HG02763 (cell line): ENCODE measurements at regions not wholly inside any gene's neighbourhood (a gene's known extent, or its start where the extent isn't known, plus 50 kb on each side); places are given as distances from the start of the nearest gene placed in this dataset.
"Not testable (repeated sequence)": the region's sequence is repeated elsewhere in the genome, so short reads cannot be mapped to it uniquely, and the experiment has no call there.

Experiments
- ATAC-seq: cut with Tn5 transposase; IDR thresholded peaks from one replicate; pipeline ENCODE4 v1.9.1; 2021; ENCODE audit warnings: mild to moderate bottlenecking, moderate library complexity; ENCODE audit not compliant: unreplicated experiment

- ATAC-seq = not testable (repeated sequence)
Measured at GRCh38 chr21:6058997-6059396, 4462.4 kb upstream of the TPTE start.

DNA sequence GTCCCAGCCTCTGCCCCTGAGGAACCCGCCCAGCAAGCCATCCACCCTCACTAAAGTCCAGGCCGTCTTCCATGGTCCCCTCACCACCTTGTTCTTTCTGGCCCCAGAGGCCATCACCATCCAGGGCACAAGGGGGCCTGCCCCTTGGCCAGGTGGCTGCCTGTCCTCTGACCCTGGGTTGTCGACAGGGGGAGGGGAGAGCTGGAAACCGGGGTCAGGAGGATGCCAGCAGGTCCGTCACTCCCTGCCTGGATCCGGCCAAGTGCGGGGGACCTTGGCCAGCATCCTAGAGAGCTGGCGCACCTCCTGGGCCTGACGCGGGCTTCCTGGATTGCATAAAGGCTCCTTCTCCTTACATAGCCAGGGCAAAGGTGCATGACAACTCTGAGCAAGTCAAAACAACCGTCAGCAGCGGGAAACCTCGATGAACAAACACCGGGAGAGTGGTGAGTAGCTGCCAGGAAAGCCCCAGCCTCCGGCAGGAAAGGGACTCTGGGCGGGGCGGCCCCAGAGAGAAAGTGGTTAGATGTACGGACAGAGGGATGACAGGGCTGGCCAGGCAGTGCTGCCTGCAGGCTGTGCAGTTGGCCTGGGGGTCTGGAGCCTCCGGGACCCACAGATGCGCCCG, 4461.2 kb upstream of the TPTE start:
- ATAC-seq = not testable (repeated sequence)

GRCh38 chr21:6066320-6066985, 4454.9 kb upstream of the TPTE start:
- not testable (repeated sequence) for ATAC-seq

DNA sequence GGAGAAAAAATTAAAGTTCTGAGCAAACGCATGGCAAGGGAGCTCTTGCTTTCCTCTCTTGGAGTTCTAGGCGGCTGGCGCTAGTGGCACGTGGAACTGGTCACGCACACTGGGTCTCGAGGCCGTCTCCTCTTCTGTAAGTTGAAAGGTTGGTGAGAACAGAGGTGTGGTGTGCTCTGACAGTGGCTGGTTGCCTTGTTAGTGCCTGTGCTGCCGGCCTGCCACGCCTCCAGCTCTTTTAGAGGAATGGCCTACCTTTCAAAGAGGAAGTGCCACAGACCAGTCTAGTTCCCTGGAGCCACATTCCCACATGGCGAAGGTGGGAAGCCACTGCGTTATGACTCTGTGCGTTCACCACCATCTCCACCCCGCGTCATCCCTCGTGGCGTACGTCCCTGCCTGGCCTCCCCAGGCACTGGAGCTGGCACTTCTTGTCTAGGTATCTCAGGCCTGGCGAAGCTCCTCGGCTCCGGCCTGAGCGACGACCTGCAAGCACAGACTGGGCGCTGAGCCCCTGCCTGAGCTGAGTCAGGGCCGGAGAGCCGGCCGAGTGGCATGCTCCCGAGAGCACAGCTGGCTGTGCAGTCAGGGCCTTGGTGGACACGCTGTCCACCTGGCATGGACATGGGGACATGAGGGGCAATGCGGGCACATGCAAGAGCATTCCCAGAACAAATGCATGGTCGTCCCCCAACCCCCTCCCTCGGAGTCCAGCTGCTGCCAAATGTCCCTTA, 4453.1 kb upstream of the TPTE start:
- not testable (repeated sequence) for ATAC-seq

DNA sequence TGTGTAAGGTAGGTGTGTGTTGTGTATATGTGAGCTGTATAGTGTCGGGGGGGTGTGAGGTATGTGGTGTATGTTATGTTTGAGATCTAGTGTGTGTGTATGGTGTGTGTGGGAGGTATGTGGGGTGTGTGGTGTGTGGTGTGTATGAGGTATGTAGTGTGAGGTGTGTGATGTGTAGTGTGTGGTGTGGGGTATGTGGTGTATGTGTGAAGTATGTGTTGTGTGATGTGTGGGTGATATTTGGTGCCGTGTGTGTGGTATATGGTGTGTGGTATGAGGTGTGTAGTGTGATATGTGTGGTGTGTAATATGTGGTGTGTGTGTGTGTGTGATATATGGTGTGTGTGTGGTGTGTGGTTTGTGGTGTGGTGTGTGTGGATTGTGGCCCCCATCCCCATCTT, 4451.2 kb upstream of the TPTE start:
- ATAC-seq = not testable (repeated sequence)

DNA sequence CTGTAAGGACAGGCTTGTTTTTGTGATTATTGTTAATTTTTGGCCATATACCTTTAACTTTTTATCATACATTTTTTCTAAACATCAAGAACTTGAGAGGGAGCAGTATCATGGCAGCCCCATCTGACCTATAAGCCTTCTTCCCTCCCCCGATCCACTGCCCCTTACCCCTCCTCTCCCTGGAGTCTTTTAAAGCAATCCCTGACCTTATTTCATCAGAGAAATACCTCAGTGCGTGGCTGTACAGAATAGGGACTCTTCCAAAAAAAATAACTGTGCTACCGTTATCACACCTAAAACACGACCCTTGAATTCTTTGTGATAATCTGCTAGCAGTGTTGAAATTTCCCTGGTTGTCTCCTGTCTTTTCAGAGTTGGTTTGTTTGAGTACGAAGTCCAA, 4448.7 kb upstream of the TPTE start:
- ATAC-seq = not testable (repeated sequence)

DNA sequence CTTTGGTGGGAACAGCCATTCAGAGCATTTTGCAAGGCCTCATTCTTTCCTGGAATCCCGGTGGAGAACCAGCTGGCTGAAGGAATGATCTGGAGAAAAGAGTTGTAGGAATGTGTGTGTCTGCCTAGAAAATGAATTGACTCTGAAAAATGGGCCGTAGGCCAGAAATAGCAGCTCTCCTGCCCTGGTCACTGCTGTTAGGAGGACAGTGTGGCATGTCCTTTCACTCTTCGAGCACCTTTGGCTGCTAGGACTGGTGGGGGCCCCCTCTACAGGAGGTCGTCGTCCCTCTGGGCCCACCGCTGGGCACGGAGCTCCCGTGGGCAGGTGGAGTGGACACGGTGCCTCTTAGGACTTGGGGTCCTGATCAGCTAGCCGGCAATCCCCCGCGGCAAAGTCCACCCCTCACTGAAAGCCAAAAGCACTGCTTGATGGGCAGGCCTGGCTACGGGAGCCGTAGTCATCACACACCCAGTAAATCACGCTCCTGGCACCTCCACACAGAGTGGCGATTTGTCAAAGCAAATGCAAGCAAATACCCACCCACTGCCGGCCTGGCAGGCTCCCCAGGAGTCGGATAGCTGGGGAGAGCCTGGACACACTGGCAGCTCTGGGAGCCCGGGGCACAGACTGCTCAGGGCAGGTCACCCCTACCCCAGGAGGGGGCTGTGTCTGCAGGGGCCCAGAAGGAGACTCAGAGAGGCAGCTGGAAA, 4447.2 kb upstream of the TPTE start:
- not testable (repeated sequence) for ATAC-seq

- not testable (repeated sequence) for ATAC-seq
Measured at GRCh38 chr21:6074935-6075334, 4446.4 kb upstream of the TPTE start.

- ATAC-seq = not testable (repeated sequence)
Measured at GRCh38 chr21:6075627-6076208, 4445.7 kb upstream of the TPTE start.

- ATAC-seq = not testable (repeated sequence)
Measured at GRCh38 chr21:6077358-6077757, 4444.0 kb upstream of the TPTE start.

GRCh38 chr21:6078902-6079301, 4442.5 kb upstream of the TPTE start:
- not testable (repeated sequence) for ATAC-seq

- not testable (repeated sequence) for ATAC-seq
Measured at GRCh38 chr21:6080941-6081655, 4440.3 kb upstream of the TPTE start.

DNA sequence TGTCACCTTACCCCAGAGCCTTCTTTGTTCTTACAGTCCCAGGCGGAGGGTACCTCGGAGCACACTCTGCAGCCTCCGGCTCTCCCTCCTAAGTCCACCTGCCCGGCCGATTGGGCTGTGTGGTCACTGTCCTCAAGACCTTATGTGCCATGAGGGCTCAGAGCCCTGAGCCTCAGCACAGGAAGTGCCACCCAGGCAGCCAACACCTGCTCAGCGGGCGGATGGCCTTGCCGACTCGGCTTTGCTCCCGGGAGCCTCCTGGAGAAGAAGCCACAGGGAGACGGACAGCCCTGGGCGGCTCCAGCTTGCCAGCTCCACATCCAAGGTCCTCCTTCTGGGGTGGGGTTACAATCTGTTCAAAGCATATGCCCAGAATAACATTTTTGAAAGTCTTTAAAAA, 4439.2 kb upstream of the TPTE start:
- not testable (repeated sequence) for ATAC-seq

GRCh38 chr21:6083574-6084120, 4437.7 kb upstream of the TPTE start:
- ATAC-seq = not testable (repeated sequence)

GRCh38 chr21:6086038-6086437, 4435.3 kb upstream of the TPTE start:
- not testable (repeated sequence) for ATAC-seq

DNA sequence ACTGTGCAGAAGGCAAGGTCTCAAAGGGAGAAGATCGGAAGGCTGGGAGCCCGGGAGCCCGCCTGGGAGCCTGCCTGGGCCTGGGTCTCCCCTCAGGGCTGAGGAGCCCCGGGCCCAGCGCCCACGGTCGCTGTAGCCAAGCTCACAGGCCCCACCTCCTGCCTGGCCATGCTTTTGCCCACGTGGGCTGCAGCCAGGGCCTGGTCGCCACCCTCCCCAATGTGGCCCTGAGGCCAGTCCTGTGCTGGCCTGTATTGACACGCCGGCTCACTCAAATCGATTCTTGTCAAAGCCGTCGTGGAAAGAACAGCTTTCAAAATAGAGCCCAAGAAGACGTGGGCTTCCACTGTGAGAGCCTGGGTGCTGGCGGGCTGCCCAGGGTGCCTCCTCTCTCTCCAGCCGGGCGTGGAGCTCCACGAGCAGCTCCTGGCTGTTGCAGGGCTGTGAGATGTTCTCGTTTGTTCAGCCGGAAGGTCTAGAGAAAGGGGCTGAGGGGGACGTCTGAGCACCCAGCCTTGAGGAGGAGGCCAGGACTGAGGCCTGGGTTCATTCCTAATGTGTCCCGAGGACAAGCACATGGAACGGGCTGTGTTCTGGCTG, 4433.7 kb upstream of the TPTE start:
- not testable (repeated sequence) for ATAC-seq

DNA sequence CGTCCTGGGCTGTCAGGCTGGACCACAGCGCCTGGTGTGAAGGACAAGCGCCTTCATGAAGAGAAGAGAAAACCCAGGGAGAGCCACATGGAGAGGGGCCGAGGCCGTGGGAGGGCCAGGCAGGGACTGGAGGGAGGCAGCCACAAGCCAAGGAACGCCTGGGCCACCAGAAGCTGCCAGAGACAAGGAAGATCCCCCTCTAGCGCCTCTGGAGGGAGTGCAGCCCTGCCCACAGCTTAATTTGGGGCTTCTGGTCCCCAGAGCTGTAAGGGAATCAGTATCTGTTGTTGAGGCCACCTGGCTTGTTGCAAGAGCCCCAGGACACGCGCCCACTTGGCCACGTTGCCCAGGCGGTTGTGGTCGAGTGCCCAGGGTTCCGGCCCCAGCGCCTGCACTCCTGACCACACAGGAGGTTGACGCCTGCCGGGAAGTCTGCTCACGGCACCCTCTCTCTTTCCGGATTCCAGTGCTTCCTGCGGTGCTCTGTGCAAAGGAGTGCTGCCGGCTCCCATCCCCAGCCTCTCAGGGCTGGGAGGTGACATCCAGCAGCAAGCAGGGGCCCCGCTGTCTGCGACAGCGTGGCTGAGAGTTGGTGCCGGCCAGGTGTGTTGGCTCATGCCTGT, 4431.0 kb upstream of the TPTE start:
- ATAC-seq = not testable (repeated sequence)

- ATAC-seq = not testable (repeated sequence)
Measured at GRCh38 chr21:6091335-6092027, 4429.9 kb upstream of the TPTE start.
